Posterior vena cava (tissue), 2 donors: ENCODE measurements at regions not wholly inside any gene's neighbourhood (a gene's known extent, or its start where the extent isn't known, plus 50 kb on each side); places are given as distances from the start of the nearest gene placed in this dataset.

Experiments used
- DNase-seq: peaks from one replicate; pipeline ENCODE4 v3.0.0-alpha.2; 2020; ENCODE audit warnings: low spot score
- intact Hi-C, 2 donors: fragments of 100-400 bp; cut with DNase I; formaldehyde crosslinking; loops; one replicate each; pipeline versions ENCODE4 v1.14.1 to v1.14.2; 2022 to 2023
- donor health status: DM: yes; HTN: yes; CAD: no.
- donor health status: DM: yes; HTN: yes; CAD: no.

DNA sequence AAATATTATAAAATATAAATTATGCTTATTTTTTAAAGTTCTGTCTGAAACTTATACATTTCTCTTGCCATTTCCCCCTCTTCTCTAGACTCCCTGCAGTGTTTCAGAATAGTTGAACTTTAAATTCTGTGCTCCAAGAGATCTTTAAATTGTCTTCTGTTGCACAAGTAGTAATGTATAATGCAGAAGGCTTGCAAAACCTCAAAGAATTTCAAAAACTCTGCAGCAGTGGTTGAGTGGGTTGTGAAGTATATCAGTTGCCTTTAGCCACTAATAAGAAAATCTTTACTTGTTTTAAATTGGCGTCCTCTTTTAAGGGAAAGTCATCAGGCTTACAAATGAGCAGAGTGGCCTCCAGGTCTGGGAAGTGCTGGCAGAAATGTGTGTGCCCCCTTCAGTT is 1153.3 kb upstream of the PABPC4L start:
- DNase-seq = no peak
- intact Hi-C loops = no loop called here

DNA sequence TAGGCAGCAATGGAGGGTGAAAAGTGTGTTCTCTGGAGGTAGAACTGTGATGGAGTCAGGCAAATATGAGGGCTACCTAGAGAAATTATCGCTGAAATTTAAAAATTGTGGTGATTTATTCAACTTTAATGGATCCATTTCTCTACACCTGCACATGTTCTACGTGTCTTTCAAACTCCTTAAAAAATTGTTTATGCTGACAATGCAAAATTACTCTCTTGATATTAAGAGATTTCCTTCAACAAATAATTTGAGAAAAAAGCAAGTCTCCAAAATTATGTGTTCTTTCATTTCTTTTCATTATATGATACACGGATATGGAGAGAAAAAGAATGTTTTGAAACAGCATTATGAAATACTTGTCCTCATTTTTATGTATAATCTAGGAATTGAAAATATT is 1151.4 kb upstream of the PABPC4L start:
- intact Hi-C loops = no loop called here
- no peak for DNase-seq

DNA sequence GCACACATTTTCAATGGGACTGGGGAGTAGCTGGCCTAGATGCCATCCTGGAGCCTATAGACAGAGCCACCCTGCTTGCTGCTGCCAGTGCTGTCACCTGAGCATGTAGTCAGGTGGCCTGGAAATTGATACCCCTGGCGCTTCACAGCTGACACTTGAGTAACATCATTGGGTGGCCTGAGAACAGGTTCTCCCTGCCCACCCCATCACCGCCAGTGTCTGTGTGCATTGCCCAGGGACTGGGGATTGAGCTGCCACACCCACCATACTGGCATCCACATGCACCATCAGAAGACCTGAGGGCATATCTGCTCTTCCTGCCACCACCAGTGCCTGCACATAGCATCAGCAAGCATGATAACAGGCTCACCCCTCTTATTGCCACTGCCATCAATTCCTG is 1142.9 kb upstream of the PABPC4L start:
- DNase-seq = peak; percentile 78
- intact Hi-C loops = no loop called here

DNA sequence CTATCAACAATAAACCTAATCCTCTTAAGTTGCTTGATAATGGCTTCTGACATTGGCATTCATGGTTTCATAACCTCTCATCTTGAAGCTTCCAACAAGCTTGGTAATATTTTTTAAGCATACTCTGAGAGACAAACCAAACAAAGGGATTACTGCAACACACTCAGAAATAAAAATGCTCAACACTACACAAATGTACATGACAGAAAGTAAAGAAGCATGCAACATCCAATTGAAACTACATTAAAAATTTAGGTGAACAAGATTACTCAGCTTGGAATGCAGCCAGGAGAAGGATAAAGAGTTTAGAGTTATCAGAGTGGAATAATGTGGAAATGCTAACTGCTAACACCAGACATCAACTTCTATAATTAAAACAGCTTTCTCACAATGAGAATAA is 1136.6 kb upstream of the PABPC4L start:
- no peak for DNase-seq
- intact Hi-C loops = no loop called here

DNA sequence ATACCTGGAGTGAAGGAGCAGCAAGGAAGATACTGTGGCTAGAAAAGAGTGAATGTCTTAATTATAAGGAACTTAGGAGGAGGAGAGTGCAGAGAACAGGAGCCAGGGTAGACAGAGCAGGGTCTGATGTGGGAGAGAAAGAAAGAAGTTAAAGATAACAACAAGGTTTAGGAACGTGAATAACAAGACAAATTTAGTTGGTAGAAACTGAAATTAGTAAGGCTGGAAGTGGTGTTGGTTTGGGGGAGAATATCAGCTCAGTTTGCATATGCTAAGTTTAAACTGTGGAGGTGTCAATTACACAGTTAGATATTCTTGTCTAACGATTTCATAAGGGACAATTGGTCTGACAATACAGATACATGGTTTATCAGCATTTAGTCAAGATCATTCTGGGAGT is 1123.7 kb upstream of the PABPC4L start:
- intact Hi-C loops = no loop called here
- DNase-seq = no peak

DNA sequence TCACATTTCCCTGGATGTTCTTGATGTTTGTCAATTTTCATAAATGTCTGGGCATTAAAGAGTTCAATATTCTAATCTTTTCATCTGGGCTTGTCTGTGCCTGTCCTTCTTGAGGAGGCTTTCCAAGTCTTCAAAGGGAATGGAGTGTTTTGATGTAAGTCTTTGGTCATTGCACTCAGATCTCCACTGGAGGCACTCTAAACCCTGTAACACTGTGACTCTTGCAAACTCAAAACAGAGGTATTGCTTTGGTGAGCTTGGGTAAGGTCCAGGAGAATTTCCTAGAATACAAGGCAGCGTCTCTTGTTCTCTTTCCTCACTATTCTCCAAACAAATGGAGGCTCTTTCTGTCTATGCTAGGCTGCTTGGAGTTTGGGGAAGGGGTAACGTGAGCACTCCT is 1118.1 kb upstream of the PABPC4L start:
- intact Hi-C loops = no loop called here
- DNase-seq = no peak

DNA sequence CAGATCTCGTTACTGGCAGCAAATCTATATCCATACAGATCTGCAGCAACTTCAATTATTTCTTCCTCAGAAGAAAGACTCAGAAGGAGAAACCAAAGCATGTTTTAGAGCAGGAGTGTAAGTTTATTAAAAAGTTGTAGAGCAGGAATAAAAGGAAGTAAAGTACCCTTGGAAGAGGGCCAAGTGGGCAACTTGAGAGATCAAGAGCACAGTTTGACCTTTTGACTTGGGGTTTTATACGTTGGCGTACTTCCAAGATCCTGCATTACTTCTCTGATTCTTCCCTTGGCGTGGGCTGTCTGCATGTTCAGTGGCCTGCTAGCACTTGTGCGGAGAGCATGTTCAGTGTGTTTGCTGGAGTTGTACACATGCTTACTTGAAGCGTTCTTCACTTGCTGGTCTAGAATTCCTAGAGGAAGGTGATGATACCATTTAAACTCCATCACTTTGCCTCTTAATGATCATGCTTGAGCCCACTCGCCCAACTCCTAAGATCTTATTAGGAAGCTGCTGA is 1114.7 kb upstream of the PABPC4L start:
- intact Hi-C loops = no loop called here
- DNase-seq = no peak

DNA sequence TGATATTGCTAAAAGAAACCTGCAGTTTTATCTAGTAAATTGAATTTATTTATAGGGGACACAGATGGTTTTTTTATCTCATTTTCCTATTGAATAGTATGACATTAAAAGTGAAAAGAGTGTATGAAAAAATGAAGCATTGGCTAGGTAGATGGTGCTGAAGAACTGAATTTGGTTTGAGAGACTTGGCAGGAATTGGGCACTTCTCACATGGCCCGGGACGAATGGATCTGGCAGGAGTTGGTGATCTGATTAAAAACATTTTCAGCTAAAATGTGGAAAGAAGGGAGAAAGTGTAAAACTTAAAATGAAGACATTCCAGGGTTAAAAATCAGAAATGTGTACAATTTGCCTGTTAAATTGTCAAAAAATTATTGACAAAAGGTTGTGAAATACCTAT is 1088.5 kb upstream of the PABPC4L start:
- DNase-seq = no peak
- intact Hi-C loops = no loop called here

DNA sequence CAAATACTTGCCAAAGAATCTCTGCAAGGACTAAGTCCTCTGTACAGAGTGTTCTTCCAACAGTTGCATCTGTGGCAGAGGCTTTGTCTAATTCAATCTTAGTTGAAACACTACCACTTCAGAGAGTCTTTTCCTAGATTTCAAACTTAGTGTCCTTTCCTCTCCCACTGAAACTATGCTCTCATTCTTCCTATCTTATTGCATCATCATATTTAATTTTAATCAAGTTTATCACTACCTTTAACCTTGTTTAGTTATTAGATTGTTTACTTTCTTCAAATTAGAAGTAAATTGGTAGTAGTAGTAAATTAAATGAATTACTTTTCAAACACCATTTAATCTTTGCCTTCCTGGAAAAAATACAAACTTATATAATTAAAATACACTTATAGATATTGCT is 1082.3 kb upstream of the PABPC4L start:
- DNase-seq = no peak
- intact Hi-C loops = no loop called here

DNA sequence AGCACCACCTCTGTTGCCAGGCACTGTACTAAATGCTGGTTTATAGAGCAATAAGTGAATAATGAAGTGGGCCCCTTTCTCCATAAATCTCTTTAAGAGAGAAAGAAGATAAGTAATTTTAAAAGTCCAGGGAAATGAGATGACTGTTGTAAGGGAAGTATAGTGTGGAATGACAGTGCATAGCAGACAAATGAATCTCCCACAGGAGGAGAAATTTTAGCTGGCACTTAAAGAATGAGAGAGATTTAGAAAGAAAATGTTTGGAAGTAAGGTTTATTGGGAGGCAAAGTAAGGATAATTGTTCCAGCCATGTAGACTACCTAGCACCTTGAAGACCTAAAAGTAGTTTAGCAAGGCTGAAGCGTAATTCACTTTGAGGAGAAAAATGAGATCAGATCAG is 1081.1 kb upstream of the PABPC4L start:
- intact Hi-C loops = no loop called here
- DNase-seq = no peak

DNA sequence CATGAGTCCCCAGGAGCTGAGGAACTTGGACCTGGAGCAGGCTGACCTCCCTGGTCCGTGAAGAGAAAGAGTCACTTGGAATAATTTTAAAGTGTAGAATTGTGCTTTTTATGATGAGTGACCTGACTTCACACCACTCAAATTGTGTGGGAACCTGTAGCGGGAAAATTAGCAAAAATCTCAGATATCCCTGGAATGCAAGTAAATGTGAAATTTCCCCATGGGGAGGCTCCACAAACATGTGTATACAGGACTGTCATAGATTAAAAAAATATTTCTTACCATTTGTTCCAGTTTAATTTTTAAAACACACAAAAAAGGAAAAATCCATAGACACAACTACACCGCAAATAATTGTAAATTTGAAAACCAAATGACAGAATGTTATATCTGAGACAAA is 1079.6 kb upstream of the PABPC4L start:
- intact Hi-C loops = no loop called here
- no peak for DNase-seq

DNA sequence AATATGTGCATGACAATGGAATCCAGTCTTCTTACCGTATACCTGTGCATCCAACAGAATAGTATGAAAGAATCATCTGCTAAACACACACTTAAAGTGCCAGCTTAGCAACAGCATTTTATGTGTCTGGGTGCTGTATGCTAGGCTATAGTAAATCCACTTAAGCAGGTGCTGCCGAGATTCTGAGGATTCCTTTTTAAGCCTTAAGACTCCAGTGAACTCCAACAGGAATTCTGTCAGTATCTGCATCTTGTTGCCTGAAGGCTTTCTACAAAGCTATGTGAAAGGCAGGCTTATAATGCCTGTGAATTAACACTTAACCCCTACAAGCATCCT is 1076.4 kb upstream of the PABPC4L start:
- intact Hi-C loops = no loop called here
- DNase-seq = no peak

DNA sequence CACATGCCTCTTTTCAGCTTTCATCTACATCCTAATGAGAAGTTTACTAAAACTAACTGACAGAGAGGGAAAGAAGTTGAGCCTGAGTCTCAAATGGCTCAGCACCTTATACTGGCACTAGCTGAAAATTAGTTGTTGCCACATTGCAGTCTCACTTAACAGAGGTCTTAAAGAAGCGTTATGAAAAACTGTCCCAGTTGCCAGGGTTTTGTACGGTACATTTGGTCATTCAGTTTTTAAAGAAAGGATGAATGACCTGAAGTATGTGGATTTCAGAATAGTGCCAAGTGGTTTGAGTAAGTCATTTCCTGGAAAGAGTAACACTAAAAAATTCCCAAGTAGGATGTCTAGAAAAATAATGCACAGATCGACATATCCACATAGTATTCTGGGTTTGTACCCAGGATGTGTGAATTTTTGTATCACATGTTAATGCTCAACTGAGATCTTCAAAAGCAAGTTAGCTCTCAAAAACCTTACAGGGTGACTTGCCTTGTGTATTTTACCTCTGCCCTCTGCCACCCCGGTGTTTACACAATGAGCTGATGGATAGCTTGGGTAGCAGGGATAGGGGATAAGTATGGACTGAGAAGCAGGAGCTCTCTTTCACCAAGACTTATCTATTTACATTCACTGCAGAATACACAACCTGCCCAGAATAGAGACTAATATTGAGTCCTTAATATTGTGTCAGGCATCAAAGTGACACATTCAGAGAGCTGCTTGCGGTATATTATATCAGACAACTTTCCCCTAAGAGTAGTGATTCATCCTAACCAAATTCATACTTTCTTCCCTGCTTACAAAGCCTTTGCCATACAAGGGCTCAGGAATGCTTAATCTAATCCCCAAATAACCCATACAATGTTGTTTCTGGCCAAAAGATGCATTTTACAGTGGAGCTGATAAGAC is 1075.7 kb upstream of the PABPC4L start:
- DNase-seq = no peak
- intact Hi-C loops = no loop called here

DNA sequence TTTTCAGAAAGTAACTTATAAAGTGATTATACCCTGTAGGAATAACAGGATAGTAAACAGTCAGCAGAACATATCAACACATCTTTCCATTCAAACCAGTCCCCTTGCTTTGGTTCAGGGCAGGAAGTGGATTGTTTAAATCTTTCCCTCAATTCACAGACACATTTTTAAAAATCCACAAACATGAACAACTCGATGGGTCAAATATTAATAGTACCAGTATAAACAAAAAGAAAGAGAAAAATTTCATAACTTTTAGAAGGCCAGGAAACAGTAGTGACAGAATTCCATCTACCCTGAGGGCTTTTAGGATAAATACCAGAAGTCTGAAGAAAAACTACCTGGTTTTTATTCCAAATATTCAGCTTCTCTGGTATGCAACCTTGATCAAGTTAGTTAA is 1072.8 kb upstream of the PABPC4L start:
- intact Hi-C loops = no loop called here

DNA sequence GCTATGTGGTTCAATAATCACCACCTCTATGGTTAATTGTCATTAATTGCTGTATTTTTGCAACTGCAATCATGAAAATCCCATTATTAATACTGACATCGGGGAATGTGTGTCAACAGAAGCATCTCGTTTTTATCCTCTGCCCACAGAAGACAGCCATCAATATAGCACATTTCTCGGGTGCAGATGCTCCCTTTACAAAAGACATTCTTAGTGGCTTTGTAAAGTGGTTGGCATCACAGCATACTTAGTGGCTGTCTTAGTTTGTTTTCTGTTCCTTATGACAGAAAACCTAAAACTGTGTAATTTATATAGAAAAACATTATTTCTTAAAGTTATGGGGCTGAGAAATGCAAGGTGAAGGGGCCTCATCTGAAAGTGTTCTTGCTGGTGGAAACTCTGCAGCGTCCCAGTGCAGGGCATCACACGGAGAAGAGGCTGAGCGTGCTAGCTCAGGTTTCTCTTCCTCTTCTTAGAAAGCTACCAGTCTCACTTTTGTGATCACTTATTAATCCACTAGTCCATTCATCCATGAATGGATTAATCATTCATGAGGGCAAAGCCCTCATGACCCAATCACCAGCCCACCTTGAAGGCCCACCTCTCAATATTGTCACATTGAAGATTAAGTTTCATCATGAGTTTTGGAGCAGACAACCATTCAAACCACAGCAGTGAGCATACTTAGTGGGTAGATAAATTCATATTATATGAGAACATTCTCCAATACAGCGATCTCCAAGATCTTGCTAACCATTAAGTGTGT is 1067.7 kb upstream of the PABPC4L start:
- intact Hi-C loops = no loop called here
- no peak for DNase-seq

More for the DNA sequence above, 1072.8 kb upstream of the PABPC4L start:
- DNase-seq = no peak

DNA sequence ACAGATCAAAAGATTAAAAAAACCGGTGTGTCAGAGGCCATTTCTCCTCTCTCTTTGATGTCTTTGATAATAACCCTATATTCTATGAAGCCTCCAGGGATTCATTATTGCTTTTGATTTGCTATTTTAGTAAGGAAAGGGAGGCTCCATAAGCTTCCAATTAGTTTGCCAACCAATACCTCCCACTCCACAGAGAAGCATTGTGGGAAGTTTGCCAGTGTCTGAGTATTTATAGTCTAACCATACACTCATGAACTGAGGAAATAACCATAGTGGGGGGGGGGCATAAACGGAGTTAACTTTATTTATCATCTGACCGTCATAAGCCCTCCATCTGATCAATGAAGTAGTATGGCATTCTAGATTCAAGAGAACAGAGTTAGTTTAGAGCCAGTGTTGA is 1066.8 kb upstream of the PABPC4L start:
- intact Hi-C loops = no loop called here
- DNase-seq = no peak

DNA sequence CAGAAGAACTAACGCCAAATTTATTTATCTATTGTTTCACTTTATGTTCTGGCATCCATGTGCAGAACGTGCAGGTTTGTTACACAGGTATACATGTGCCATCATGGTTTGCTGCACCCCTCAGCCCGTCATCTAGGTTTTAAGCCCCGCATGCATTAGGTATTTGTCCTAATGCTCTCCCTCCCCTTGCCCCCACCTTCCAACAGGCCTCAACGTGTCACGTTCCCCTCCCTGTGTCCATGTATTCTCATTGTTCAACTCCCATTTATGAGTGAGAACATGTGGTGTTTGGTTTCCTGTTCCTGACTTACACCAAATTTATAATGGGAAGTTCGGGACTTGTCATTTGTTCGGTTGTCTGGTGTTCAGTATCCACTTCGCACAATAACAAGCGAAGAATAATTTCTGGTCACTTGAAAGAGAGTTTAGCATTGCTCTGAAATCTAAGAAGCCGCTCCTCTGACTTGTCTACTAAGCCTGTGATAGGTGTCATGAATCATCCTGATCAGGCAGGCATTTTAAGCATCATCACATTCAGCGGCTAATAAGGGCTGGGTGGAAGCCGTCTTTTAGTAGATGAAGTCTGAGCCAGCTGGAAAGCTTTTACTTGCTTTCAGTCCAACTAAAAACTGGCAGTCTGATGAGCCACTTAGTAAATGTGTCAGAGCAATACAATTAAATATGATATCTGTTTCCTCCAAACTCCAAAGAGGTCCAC is 1065.7 kb upstream of the PABPC4L start:
- intact Hi-C loops = no loop called here
- DNase-seq = no peak

DNA sequence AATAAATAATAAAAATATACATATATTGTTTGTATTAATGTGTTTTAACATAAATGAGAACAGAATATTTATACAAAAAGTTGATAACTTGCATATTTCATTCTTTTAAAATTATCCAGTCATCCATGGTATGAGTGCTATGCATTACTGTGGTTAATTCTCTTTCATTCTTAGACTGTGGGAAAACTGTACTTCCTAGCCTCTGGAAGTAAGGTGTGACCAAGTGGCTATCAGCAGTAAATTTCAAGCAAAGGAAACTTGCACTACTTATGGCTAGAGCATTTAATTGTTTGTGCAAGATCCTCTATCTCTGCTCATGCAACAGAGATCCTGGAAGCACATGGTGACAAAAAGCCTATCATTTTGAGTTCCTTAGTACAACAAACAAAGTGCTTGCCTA is 1054.5 kb upstream of the PABPC4L start:
- intact Hi-C loops = no loop called here
- DNase-seq = no peak

DNA sequence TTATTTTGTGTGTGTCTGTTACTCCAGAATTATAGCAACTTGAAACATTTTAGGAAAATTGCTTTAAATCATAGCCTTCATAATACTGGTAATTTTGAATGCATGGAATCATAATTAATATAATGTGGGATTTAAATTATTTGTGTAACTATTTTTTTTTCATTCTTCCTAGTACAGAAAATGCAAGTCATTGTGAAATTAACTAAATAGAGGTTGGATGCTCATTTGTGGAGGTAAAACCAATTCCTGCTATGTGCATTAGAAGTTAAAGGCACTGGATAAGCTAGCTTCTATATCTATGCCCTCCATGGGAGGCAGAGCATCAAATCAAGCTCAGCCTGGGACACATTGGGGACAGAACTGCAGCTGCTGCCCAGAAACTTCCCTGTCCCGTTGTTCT is 1048.5 kb upstream of the PABPC4L start:
- no peak for DNase-seq
- intact Hi-C loops = no loop called here

DNA sequence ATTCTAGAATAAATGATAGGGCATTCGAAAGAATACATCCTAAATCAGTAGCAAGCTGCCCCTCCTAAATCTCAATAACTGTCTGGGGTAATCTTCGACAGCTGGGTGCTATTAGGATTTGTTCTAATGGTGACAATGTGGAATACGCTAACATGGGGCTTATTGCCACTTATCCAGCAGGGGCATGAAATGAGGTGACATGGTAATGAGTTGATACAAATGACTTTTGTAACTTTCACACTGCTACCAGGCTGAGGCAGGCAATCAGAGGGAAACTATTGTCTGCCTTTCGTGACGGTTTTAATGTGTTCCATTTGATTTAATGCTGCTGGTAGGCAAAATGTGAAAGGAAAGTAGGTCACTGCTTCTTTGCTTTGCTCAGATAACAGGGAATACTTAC is 1047.4 kb upstream of the PABPC4L start:
- no peak for DNase-seq
- intact Hi-C loops = no loop called here
